Astrocyte of the cerebellum (primary cell): ENCODE measurements at regions not wholly inside any gene's neighbourhood (a gene's known extent, or its start where the extent isn't known, plus 50 kb on each side); places are given as distances from the start of the nearest gene placed in this dataset.
"Not testable (repeated sequence)": the region's sequence is repeated elsewhere in the genome, so short reads cannot be mapped to it uniquely, and the experiment has no call there.

Experiments used
- DNase-seq: peaks from one replicate; pipeline ENCODE4 v3.0.0-alpha.2; 2011; ENCODE audit warnings: low read depth
- H3K4me3 ChIP-seq: 2 replicates; pipeline ENCODE4 v1.5.1; 2011; ENCODE audit warnings: mild to moderate bottlenecking, low read depth, low read length, moderate library complexity
- in situ Hi-C: cut with HindIII; loops from 2 replicates; pipeline ENCODE4 v1.10.0; 2017; ENCODE audit warnings: low sequenced_read_pairs

GRCh38 chr2:111395350-111396128, 274.8 kb downstream of the BCL2L11 start:
- H3K4me3 ChIP-seq, DNase-seq, in situ Hi-C loops: not testable (repeated sequence)

GRCh38 chr2:111400598-111401253, 280.0 kb downstream of the BCL2L11 start:
- H3K4me3 ChIP-seq, DNase-seq, in situ Hi-C loops: not testable (repeated sequence)

- DNase-seq, in situ Hi-C loops: not testable (repeated sequence)
These were observed 280.8 kb downstream of the BCL2L11 start for GRCh38 chr2:111401270-111402140.

GRCh38 chr2:111402450-111402849, 281.7 kb downstream of the BCL2L11 start:
- H3K4me3 ChIP-seq, DNase-seq, in situ Hi-C loops: not testable (repeated sequence)

More at GRCh38 chr2:111401270-111402140, 280.8 kb downstream of the BCL2L11 start:
- H3K4me3 ChIP-seq: not testable (repeated sequence)

- DNase-seq, H3K4me3 ChIP-seq, in situ Hi-C loops: not testable (repeated sequence)
These were observed 282.6 kb downstream of the BCL2L11 start for GRCh38 chr2:111403287-111403686.

- in situ Hi-C loops, DNase-seq, H3K4me3 ChIP-seq: not testable (repeated sequence)
These were observed 285.9 kb downstream of the BCL2L11 start for GRCh38 chr2:111406616-111407015.

- H3K4me3 ChIP-seq, in situ Hi-C loops, DNase-seq: not testable (repeated sequence)
These were observed 287.0 kb downstream of the BCL2L11 start for GRCh38 chr2:111407632-111408194.

- H3K4me3 ChIP-seq, in situ Hi-C loops, DNase-seq: not testable (repeated sequence)
These were observed 290.2 kb downstream of the BCL2L11 start for GRCh38 chr2:111410868-111411406.

- DNase-seq, in situ Hi-C loops: not testable (repeated sequence)
These were observed 291.4 kb downstream of the BCL2L11 start for GRCh38 chr2:111411867-111412681.

GRCh38 chr2:111412841-111413650, 292.3 kb downstream of the BCL2L11 start:
- in situ Hi-C loops, H3K4me3 ChIP-seq, DNase-seq: not testable (repeated sequence)

More at GRCh38 chr2:111411867-111412681, 291.4 kb downstream of the BCL2L11 start:
- not testable (repeated sequence) for H3K4me3 ChIP-seq

GRCh38 chr2:111413950-111414349, 293.2 kb downstream of the BCL2L11 start:
- DNase-seq, H3K4me3 ChIP-seq, in situ Hi-C loops: not testable (repeated sequence)

GRCh38 chr2:111415765-111416743, 295.3 kb downstream of the BCL2L11 start:
- H3K4me3 ChIP-seq, DNase-seq, in situ Hi-C loops: not testable (repeated sequence)

- H3K4me3 ChIP-seq, DNase-seq, in situ Hi-C loops: not testable (repeated sequence)
These were observed 296.3 kb downstream of the BCL2L11 start for GRCh38 chr2:111417026-111417425.

- H3K4me3 ChIP-seq, DNase-seq, in situ Hi-C loops: not testable (repeated sequence)
These were observed 297.6 kb downstream of the BCL2L11 start for GRCh38 chr2:111418091-111418875.
